ENCODE measurements at regions not wholly inside any gene's neighbourhood (a gene's known extent, or its start where the extent isn't known, plus 50 kb on each side); places are given as distances from the start of the nearest gene placed in this dataset.

DNA sequence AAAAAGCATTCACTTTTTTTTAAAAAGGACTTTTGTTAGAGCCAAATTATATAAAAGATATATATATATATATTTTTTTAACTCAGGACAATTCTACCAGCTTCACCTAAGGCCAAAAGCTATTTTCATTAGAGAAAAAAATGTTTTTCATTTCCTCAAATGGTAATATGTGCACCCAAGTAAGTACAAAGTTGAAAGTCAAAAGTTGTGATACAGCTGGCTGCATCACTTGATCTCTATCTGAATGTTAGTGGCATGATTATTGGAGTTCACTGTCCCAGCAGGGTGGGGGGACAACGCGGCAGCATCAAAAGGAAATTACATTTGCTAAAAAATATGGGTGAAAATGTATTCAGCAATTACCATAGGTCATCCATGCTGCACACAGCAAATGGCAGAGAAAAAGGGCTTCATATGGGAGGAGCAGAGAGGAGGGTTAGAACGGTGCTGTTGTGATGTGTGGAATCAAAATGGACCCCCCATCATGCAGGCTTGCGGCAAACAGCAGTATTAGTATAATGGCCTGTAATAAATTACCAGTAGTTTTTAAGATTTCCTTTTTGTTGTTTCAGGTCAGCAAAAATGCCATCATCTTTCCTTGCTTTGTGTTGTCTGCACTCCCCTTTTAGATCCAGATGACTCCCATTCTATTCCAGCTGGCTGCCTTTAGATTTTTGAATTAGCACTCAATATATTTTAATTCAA is 253.7 kb downstream of the MAT2B start:
- no peaks in the 10 kb centered on the region for H3K36me3 Mint-ChIP-seq
- H3K9me3 ChIP-seq (ENCODE audit: control insufficient read depth, insufficient read depth, low read length): no peaks in the 10 kb centered on the region
- H3K27me3 ChIP-seq (ENCODE audit: control insufficient read depth, insufficient read depth, low read length): no peaks in the 10 kb centered on the region
- ATAC-seq (no peak), DNase-seq (no peak)
- peaks cover 2 to 3% of the 10 kb centered on the region in 2 donors for H3K9me3 Mint-ChIP-seq
- H3K4me3 ChIP-seq (ENCODE audit: low read length): no peak overlapping the region
- intact Hi-C loops (cut with micrococcal nuclease): no loop called here
- H3K4me3 Mint-ChIP-seq: no peak overlapping the region
- H3K27me3 Mint-ChIP-seq (ENCODE audit: low read depth in 2 of 2): peaks cover 6 to 7% of the 10 kb centered on the region in 2 donors
- no peaks in the 10 kb centered on the region for H3K36me3 ChIP-seq (ENCODE audit: control insufficient read depth, insufficient read depth, low read length)
- 75% methylated on average over 4 of the region's 4 CpGs for WGBS (ENCODE audit: insufficient coverage)
- no peak overlapping the region for H3K27ac ChIP-seq (ENCODE audit: low read length)
- TF ChIP-seq, protein P1, sequence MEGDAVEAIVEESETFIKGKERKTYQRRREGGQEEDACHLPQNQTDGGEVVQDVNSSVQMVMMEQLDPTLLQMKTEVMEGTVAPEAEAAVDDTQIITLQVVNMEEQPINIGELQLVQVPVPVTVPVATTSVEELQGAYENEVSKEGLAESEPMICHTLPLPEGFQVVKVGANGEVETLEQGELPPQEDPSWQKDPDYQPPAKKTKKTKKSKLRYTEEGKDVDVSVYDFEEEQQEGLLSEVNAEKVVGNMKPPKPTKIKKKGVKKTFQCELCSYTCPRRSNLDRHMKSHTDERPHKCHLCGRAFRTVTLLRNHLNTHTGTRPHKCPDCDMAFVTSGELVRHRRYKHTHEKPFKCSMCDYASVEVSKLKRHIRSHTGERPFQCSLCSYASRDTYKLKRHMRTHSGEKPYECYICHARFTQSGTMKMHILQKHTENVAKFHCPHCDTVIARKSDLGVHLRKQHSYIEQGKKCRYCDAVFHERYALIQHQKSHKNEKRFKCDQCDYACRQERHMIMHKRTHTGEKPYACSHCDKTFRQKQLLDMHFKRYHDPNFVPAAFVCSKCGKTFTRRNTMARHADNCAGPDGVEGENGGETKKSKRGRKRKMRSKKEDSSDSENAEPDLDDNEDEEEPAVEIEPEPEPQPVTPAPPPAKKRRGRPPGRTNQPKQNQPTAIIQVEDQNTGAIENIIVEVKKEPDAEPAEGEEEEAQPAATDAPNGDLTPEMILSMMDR (IDR thresholded peaks at IDR 0.05): no peak
- peaks cover 39 to 40% of the 10 kb centered on the region in 2 donors for H3K4me1 Mint-ChIP-seq
- H3K4me1 ChIP-seq (ENCODE audit: control insufficient read depth, insufficient read depth, low read length): peaks cover 21% of the 10 kb centered on the region
- H3K27ac Mint-ChIP-seq: no peak overlapping the region

DNA sequence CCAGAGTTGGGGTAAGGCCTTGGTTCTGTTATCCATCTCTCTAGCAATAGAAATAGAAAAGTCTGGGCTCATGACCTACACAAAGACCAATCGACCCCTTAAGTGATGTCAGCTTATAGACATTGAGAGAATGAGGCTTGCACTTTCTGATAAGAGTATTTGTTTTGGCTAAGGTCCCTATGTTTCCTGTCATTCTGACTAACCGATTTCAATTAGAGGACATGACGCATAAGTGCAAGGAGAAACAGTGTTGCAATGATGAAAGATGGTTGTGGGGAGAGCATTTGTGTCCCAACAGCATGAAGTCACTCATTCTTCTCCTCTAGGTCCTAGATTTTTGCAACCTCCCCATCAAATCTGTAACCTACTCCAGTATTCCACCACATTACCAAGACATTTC is 255.1 kb downstream of the MAT2B start:
- H3K9me3 ChIP-seq (ENCODE audit: control insufficient read depth, insufficient read depth, low read length): no peaks in the 10 kb centered on the region
- ATAC-seq: no peak
- H3K36me3 ChIP-seq (ENCODE audit: control insufficient read depth, insufficient read depth, low read length): no peaks in the 10 kb centered on the region
- Mint-ChIP-seq H3K27me3 (ENCODE audit: low read depth in 2 of 2) (peaks cover 6 to 7% of the 10 kb centered on the region in 2 donors), H3K4me3 (peak overlapping the region; percentile 7), H3K9me3 (peaks cover 2 to 3% of the 10 kb centered on the region in 2 donors), H3K4me1 (peaks cover 34 to 37% of the 10 kb centered on the region in 2 donors), H3K27ac (no peak overlapping the region), H3K36me3 (no peaks in the 10 kb centered on the region)
- intact Hi-C loops (cut with micrococcal nuclease): no loop called here
- no peak for DNase-seq
- no peak overlapping the region for H3K27ac ChIP-seq (ENCODE audit: low read length)
- H3K4me3 ChIP-seq (ENCODE audit: low read length): no peak overlapping the region
- no peaks in the 10 kb centered on the region for H3K27me3 ChIP-seq (ENCODE audit: control insufficient read depth, insufficient read depth, low read length)
- TF ChIP-seq, protein P1 (IDR thresholded peaks at IDR 0.05): no peak
- WGBS (ENCODE audit: insufficient coverage): 57% methylated on average over 2 of the region's 3 CpGs
- H3K4me1 ChIP-seq (ENCODE audit: control insufficient read depth, insufficient read depth, low read length): peaks cover 21% of the 10 kb centered on the region

DNA sequence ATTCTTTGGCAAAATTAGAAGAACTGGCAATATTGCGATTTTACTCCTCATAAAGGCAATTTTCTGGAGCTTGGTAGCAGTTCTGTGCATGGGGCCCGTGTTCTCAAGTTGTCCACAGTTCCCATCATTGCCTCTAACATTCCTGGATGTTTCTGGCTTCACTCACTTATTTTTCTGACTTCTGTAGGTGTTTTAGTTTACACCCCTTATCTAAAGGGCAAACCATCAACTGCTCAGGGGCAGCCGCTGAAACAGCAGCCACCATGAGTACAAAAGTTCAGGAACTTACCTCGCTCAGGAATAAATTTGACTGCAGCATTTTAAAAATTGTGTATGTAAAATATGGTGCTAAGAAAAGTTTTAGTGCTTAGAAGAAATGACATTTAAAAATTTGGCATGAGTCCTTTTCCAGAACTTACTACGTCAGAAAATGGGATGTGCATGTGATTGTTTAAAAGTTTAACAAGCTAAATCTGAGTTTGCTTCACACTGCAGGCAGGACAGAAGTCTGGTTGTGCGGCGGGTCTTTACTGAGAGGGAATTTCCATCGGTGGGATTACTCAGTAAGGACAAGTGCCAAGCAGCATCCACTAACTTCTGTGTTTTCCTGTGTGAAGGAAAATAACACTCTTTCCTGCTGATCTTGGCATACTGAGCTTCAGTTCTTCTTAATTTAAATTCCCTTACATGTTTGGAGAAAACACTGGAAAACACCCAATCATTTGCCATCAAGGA is 261.7 kb downstream of the MAT2B start:
- 82% methylated on average over 8 of the region's 8 CpGs for WGBS (ENCODE audit: insufficient coverage)
- Histone ChIP-seq H3K4me3 (ENCODE audit: low read length) (no peak overlapping the region), H3K4me1 (ENCODE audit: control insufficient read depth, insufficient read depth, low read length) (no peaks in the 10 kb centered on the region), H3K27ac (ENCODE audit: low read length) (no peak overlapping the region), H3K27me3 (ENCODE audit: control insufficient read depth, insufficient read depth, low read length) (no peaks in the 10 kb centered on the region), H3K9me3 (ENCODE audit: control insufficient read depth, insufficient read depth, low read length) (no peaks in the 10 kb centered on the region), H3K36me3 (ENCODE audit: control insufficient read depth, insufficient read depth, low read length) (no peaks in the 10 kb centered on the region)
- no peak for ATAC-seq
- Mint-ChIP-seq H3K4me3 (no peak overlapping the region), H3K9me3 (no peaks in the 10 kb centered on the region), H3K27ac (no peak overlapping the region), H3K4me1 (peaks cover 0 to 5% of the 10 kb centered on the region in 2 donors), H3K27me3 (ENCODE audit: low read depth in 2 of 2) (peaks cover 11 to 17% of the 10 kb centered on the region in 2 donors), H3K36me3 (no peaks in the 10 kb centered on the region)
- intact Hi-C loops (cut with micrococcal nuclease): no loop called here
- TF ChIP-seq, protein P1 (IDR thresholded peaks at IDR 0.05): no peak
- no peak for DNase-seq

All from natural killer cell (primary cell).